SK-N-SH (cell line): ENCODE measurements at regions not wholly inside any gene's neighbourhood (a gene's known extent, or its start where the extent isn't known, plus 50 kb on each side); places are given as distances from the start of the nearest gene placed in this dataset.
"Not testable (repeated sequence)": the region's sequence is repeated elsewhere in the genome, so short reads cannot be mapped to it uniquely, and the experiment has no call there.

Source experiments
- CTCF ChIA-PET: fragments of 300-600, 350-600 bp; formaldehyde crosslinking; extraction: SDS; loops from one replicate; lab custom pipeline; 2021; lab: Yijun Ruan, JAX
- POLR2A ChIA-PET: fragments of 350-600 bp; sonication (Branson Sonifier 250); formaldehyde crosslinking; extraction: SDS; loops from one replicate; lab custom pipeline; 2020; ENCODE audit warnings: antibody characterized with exemption, inconsistent platforms; lab: Yijun Ruan, JAX
- DNase-seq: peaks from one replicate; pipeline ENCODE4 v3.0.0; 2012
- H2AFZ ChIP-seq: fragments of 200-600 bp; sonication (generic); 2 replicates; pipeline ENCODE4 v1.8.1; 2016; ENCODE audit warnings: antibody characterized with exemption, mild to moderate bottlenecking, low read depth
- H3F3A ChIP-seq: fragments of 200-600 bp; sonication (generic); replicated peaks from 2 replicates; pipeline ENCODE3; 2016; ENCODE audit warnings: antibody characterized with exemption, mild to moderate bottlenecking; ENCODE audit not compliant: insufficient read depth
- H3K27ac ChIP-seq, 2 experiments: fragments of 200-500 bp in 1 of 2; fragments of 200-600 bp in 1 of 2; sonication (Bioruptor generic) in 1 of 2; sonication (generic), shearing (Covaris generic) in 1 of 2; 2 replicates each; pipeline versions ENCODE4 v1.5.1 to v1.6.1; 2014 to 2016; ENCODE audit warnings: low read depth in 2 of 2, inconsistent platforms in 1 of 2, low read length in 1 of 2, mild to moderate bottlenecking in 1 of 2, mixed read lengths in 1 of 2
- H3K27me3 ChIP-seq: fragments of 200-600 bp; sonication (generic), shearing (Covaris generic); 2 replicates; pipeline ENCODE4 v1.6.1; 2016; ENCODE audit warnings: mixed run types; ENCODE audit not compliant: insufficient read depth
- H3K36me3 ChIP-seq, 2 experiments: fragments of 200-500 bp in 1 of 2; fragments of 200-600 bp in 1 of 2; sonication (Bioruptor generic) in 1 of 2; sonication (generic) in 1 of 2; replicated peaks in 1 of 2; 2 replicates each; pipeline versions ENCODE3 to v1.5.1; 2014 to 2016; ENCODE audit warnings: low read length in 1 of 2, mild to moderate bottlenecking in 1 of 2; ENCODE audit not compliant: insufficient read depth in 2 of 2, control insufficient read depth in 1 of 2
- H3K4me1 ChIP-seq, 2 experiments: fragments of 200-500 bp in 1 of 2; fragments of 200-600 bp in 1 of 2; sonication (Bioruptor generic) in 1 of 2; sonication (generic), shearing (Covaris generic) in 1 of 2; 2 replicates each; pipeline versions ENCODE4 v1.5.1 to v1.6.1; 2014 to 2016; ENCODE audit warnings: low read depth in 1 of 2, low read length in 1 of 2, mixed run types in 1 of 2; ENCODE audit not compliant: insufficient read depth in 2 of 2, control insufficient read depth in 1 of 2
- H3K4me2 ChIP-seq: fragments of 200-600 bp; sonication (generic), shearing (Covaris generic); 2 replicates; pipeline ENCODE4 v1.6.1; 2017; ENCODE audit warnings: mixed run types
- H3K4me3 ChIP-seq, 2 experiments: fragments of 200-500 bp in 1 of 2; fragments of 200-600 bp in 1 of 2; sonication (Bioruptor generic) in 1 of 2; sonication (generic), shearing (Covaris generic) in 1 of 2; 2 replicates each; pipeline versions ENCODE4 v1.5.1 to v1.8.1; 2014 to 2016; ENCODE audit warnings: low read depth in 2 of 2, inconsistent platforms in 1 of 2, low read length in 1 of 2, mild to moderate bottlenecking in 1 of 2, mixed read lengths in 1 of 2, moderate library complexity in 1 of 2
- H3K79me2 ChIP-seq: fragments of 200-600 bp; sonication (generic); 2 replicates; pipeline ENCODE4 v1.8.1; 2017; ENCODE audit warnings: mild to moderate bottlenecking; ENCODE audit not compliant: insufficient read depth
- H3K9ac ChIP-seq: fragments of 200-600 bp; sonication (generic); 2 replicates; pipeline ENCODE4 v1.6.1; 2017; ENCODE audit warnings: mixed run types
- H3K9me2 ChIP-seq: fragments of 200-600 bp; sonication (generic); 2 replicates; pipeline ENCODE4 v1.6.1; 2017; ENCODE audit warnings: mixed run types
- H3K9me3 ChIP-seq: fragments of 200-600 bp; sonication (generic); 2 replicates; pipeline ENCODE4 v1.6.1; 2017; ENCODE audit warnings: mixed run types, mild to moderate bottlenecking, moderate library complexity
- H4K20me1 ChIP-seq: fragments of 200-600 bp; sonication (generic); 2 replicates; pipeline ENCODE4 v1.6.1; 2017; ENCODE audit warnings: mild to moderate bottlenecking, mixed run types; ENCODE audit not compliant: insufficient read depth
- CHD2 ChIP-seq: fragments of 150-350 bp; IDR thresholded peaks from 2 replicates; pipeline ENCODE4 v1.6.1; 2018; ENCODE audit warnings: low read length; ENCODE audit not compliant: partially characterized antibody
- ELF1 ChIP-seq: IDR thresholded peaks from 2 replicates; pipeline ENCODE4 v1.4.0; 2012
- EP300 ChIP-seq, 2 experiments: IDR thresholded peaks; 2 replicates each; pipeline versions ENCODE4 v1.4.0 to v1.6.1; 2012; ENCODE audit warnings: borderline replicate concordance in 1 of 2, low read depth in 1 of 2, low read length in 1 of 2
- FOSL2 ChIP-seq: IDR thresholded peaks from 2 replicates; pipeline ENCODE4 v1.4.0; 2012; ENCODE audit warnings: low read depth, mild to moderate bottlenecking, moderate library complexity, borderline replicate concordance
- FOXJ3 ChIP-seq: sonication (generic); formaldehyde crosslinking; IDR thresholded peaks from 2 replicates; pipeline ENCODE4 v1.5.1; 2020; ENCODE audit warnings: mild to moderate bottlenecking, missing genetic modification reagents
- FOXM1 ChIP-seq: IDR thresholded peaks from 2 replicates; pipeline ENCODE4 v1.4.0; 2012; ENCODE audit warnings: low read depth, mild to moderate bottlenecking
- MEF2A ChIP-seq: IDR thresholded peaks from 2 replicates; pipeline ENCODE4 v1.4.0; 2012; ENCODE audit warnings: low read depth, borderline replicate concordance
- MXI1 ChIP-seq: IDR thresholded peaks from 2 replicates; pipeline ENCODE4 v1.6.1; 2012; ENCODE audit warnings: mild to moderate bottlenecking, low read depth, low read length, improper control_type of control experiment
- NRF1 ChIP-seq: IDR thresholded peaks from 2 replicates; pipeline ENCODE4 v1.6.1; 2012; ENCODE audit warnings: low read depth, mild to moderate bottlenecking, low read length
- RAD21 ChIP-seq: IDR thresholded peaks from 2 replicates; pipeline ENCODE4 v1.6.1; 2012; ENCODE audit warnings: mild to moderate bottlenecking, low read length
- RCOR1 ChIP-seq: fragments of 150-350 bp; IDR thresholded peaks from 2 replicates; pipeline ENCODE4 v1.6.1; 2017; ENCODE audit warnings: antibody characterized with exemption, low read length
- RFX5 ChIP-seq: IDR thresholded peaks from 2 replicates; pipeline ENCODE4 v1.6.1; 2012; ENCODE audit warnings: mild to moderate bottlenecking, improper control_type of control experiment, low read length
- WGBS: methylation state at CpG from one replicate; pipeline ENCODE4 v1.1.6; 2017; ENCODE audit warnings: low lambda C conversion rate; 5-methylcytosine and 5-hydroxymethylcytosine counted together
- TF ChIP-seq, protein P1 (sequence below): IDR thresholded peaks from 2 replicates; pipeline ENCODE4 v1.4.0; 2012; ENCODE audit warnings: low read depth, borderline replicate concordance
- TF ChIP-seq, protein P2 (sequence below): fragments of 200-600 bp; sonication (generic); IDR thresholded peaks from 2 replicates; pipeline ENCODE4 v1.6.1; 2017; ENCODE audit warnings: antibody characterized with exemption, mild to moderate bottlenecking, moderate library complexity

DNA sequence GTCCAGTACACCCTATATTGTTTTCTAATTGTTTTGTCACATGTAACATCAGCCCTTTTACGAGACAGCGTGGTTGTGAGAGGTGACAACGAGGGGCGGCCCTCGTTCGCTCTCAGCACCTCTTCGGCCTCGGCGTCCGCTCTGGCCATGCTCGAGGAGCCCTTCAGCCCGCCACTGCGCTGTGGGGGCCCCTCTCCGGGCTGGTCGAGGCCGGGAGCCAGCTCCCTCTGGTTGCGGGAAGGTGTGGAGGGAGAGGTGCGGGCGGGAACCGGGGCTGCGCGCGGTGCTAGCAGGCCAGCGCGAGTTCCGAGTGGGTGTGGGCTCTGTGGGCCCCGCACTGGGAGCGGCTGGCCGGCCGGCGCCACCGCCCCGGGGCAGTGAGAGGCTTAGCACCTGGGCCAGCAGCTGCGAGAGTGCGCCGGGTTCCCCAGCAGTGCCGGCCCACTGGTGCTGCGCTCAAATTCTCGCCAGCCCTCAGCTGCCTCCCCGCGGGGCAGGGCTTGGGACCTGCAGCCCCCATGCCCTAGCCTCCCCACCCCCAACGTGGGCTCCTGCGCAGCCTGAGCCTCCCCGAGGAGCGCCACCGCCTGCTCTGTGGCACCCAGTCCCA, 145.0 kb downstream of the PSAT1 start (continued):
- TF ChIP-seq, protein P1, sequence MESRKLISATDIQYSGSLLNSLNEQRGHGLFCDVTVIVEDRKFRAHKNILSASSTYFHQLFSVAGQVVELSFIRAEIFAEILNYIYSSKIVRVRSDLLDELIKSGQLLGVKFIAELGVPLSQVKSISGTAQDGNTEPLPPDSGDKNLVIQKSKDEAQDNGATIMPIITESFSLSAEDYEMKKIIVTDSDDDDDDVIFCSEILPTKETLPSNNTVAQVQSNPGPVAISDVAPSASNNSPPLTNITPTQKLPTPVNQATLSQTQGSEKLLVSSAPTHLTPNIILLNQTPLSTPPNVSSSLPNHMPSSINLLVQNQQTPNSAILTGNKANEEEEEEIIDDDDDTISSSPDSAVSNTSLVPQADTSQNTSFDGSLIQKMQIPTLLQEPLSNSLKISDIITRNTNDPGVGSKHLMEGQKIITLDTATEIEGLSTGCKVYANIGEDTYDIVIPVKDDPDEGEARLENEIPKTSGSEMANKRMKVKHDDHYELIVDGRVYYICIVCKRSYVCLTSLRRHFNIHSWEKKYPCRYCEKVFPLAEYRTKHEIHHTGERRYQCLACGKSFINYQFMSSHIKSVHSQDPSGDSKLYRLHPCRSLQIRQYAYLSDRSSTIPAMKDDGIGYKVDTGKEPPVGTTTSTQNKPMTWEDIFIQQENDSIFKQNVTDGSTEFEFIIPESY, result no peak
- no peak for TF ChIP-seq MXI1
- TF ChIP-seq FOXM1, result no peak
- no peak for TF ChIP-seq ELF1
- TF ChIP-seq FOXJ3 (CRISPR knock-in tag), result no peak
- TF ChIP-seq CHD2, result no peak
- no peak for TF ChIP-seq RCOR1

DNA sequence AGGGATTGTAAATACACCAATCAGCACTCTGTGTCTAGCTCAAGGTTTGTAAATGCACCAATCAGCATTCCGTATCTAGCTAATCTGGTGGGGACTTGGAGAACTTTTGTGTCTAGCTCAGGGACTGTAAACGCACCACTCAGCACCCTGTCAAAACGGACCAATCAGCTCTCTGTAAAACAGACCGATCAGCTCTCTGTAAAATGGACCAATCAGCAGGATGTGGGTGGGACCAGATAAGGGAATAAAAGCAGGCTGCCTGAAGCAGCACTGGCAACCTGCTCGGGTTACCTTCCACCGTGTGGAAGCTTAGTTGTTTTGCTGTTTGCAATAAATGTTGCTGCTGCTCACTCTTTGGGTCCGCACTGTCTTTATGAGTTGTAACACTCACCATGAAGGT, 145.7 kb downstream of the PSAT1 start:
- H3K79me2 ChIP-seq, H3K27ac ChIP-seq, H3K36me3 ChIP-seq, H2AFZ ChIP-seq, DNase-seq, POLR2A ChIA-PET, H3K9ac ChIP-seq, H3K4me3 ChIP-seq, H3K4me2 ChIP-seq, H3K27me3 ChIP-seq, H4K20me1 ChIP-seq, H3F3A ChIP-seq, H3K9me3 ChIP-seq, H3K9me2 ChIP-seq: not testable (repeated sequence)
- CTCF ChIA-PET, result interaction anchor here (0.9 to 1.1 kb wide), 3 partner anchors 16 to 497 kb away, joined by 3 read pairs; no protein-coding TSS in a partner anchor
- WGBS, result 87% methylated on average over 4 of the region's 7 CpGs
- H3K4me1 ChIP-seq, result peaks cover 0 to 12% of the 10 kb centered on the region in 2 experiments; a peak in 1 of 4 replicates

DNA sequence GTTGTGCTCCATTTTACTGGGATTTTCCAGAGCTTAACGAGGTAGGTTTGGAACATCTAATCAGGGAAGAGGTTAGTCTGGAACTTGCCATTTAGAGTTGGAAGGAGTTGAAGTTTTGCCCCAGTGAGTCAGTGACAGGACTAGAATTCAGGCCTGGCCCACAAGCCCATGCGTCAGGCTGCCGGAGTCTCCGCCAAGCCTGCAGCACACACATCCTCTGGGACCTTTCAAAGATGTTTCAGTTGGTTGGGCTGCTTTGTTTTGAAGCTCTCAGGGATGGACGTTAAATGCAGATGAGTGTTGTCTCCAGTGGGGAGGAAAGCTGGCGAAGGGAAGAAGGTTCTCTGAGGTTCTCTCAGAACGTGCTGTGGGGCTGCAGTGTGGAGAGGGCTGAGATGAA, 147.0 kb downstream of the PSAT1 start:
- H3K27me3 ChIP-seq, result no peaks in the 10 kb centered on the region
- POLR2A ChIA-PET, result no interaction called here

More for the DNA sequence above, 147.0 kb downstream of the PSAT1 start:
- Histone ChIP-seq H3K9ac (no peak overlapping the region), H3K9me3 (no peaks in the 10 kb centered on the region), H3F3A (no peaks in the 10 kb centered on the region), H2AFZ (no peak overlapping the region), H3K4me1 (peaks cover 0 to 12% of the 10 kb centered on the region in 2 experiments; a peak in 1 of 4 replicates), H3K27ac (no peak overlapping the region), H3K4me3 (no peak overlapping the region), H4K20me1 (no peaks in the 10 kb centered on the region), H3K79me2 (no peaks in the 10 kb centered on the region), H3K36me3 (no peaks in the 10 kb centered on the region), H3K4me2 (no peak overlapping the region), H3K9me2 (no peaks in the 10 kb centered on the region)
- DNase-seq, result no peak
- TF ChIP-seq, protein P2, sequence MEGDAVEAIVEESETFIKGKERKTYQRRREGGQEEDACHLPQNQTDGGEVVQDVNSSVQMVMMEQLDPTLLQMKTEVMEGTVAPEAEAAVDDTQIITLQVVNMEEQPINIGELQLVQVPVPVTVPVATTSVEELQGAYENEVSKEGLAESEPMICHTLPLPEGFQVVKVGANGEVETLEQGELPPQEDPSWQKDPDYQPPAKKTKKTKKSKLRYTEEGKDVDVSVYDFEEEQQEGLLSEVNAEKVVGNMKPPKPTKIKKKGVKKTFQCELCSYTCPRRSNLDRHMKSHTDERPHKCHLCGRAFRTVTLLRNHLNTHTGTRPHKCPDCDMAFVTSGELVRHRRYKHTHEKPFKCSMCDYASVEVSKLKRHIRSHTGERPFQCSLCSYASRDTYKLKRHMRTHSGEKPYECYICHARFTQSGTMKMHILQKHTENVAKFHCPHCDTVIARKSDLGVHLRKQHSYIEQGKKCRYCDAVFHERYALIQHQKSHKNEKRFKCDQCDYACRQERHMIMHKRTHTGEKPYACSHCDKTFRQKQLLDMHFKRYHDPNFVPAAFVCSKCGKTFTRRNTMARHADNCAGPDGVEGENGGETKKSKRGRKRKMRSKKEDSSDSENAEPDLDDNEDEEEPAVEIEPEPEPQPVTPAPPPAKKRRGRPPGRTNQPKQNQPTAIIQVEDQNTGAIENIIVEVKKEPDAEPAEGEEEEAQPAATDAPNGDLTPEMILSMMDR, result no peak
- TF ChIP-seq RAD21 (no peak), MEF2A (no peak), MXI1 (no peak), FOXJ3 (CRISPR knock-in tag) (no peak), RFX5 (no peak), NRF1 (no peak), CHD2 (no peak), EP300 (IDR thresholded peaks at IDR 0.05; ENCODE audit: borderline replicate concordance in 1 of 2, low read depth in 1 of 2, low read length in 1 of 2) (no peak), FOSL2 (no peak)
- 82% methylated on average over 6 of the region's 7 CpGs for WGBS
- CTCF ChIA-PET, result no interaction called here
